ENCODE measurements at regions not wholly inside any gene's neighbourhood (a gene's known extent, or its start where the extent isn't known, plus 50 kb on each side); places are given as distances from the start of the nearest gene placed in this dataset.
"Not testable (repeated sequence)": the region's sequence is repeated elsewhere in the genome, so short reads cannot be mapped to it uniquely, and the experiment has no call there.

DNA sequence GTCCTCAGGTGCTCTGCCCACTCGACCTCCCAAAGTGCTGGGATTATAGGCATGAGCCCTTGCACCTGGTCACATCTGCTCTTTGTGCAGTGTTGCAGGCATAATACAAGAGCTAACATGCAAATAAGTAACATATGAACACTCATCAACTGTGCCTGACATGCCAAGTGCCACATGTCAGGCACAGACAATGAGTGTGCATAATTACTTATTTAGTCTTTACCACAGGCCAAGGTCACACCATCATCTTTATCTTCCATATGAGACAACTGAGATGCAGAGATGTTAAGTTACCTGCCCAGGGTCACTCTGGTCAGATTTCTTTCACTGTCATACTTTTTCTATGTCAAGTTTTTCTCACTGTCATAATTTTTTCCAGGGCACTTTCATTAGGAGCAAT is 126.1 kb downstream of the PPIAL4G start:
- DNase-seq, result no peak

DNA sequence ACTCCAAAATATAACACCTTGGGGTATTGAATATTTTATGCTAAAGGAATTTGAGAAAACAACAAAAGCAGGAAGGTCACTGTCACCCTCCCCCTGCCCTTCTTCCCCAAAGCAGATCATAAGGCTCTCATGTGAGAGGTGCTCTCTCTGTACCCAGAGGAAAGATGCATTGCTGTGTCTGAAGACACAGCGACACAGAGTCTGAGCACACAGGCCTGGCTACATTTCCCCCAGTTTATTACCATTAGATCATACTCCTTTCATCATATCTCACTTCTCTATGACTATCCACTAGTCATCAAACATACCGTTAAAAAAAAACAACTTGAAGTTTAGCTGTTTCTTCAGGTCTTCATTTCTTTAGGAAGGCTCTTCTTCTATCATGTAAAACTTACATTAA is 127.1 kb downstream of the PPIAL4G start:
- no peak for DNase-seq

DNA sequence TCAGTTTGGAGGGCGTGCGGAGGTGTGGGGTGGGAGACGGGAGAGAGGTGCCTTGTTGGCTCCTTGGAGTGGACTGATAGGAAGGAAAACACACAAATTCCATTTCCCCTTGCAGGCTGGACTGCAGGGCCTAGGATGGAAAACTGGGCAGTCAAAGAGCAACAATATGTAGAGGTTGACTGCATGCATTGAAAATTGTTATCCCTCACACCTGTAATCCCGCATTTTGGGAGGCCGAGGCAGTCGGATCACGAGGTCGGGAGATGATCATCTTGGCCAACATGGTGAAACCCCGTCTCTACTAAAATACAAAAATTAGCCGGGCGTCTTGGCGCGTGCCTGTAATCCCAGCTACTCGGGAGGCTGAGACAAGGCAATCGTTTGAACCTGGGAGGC is 128.2 kb downstream of the PPIAL4G start:
- DNase-seq, result no peak

DNA sequence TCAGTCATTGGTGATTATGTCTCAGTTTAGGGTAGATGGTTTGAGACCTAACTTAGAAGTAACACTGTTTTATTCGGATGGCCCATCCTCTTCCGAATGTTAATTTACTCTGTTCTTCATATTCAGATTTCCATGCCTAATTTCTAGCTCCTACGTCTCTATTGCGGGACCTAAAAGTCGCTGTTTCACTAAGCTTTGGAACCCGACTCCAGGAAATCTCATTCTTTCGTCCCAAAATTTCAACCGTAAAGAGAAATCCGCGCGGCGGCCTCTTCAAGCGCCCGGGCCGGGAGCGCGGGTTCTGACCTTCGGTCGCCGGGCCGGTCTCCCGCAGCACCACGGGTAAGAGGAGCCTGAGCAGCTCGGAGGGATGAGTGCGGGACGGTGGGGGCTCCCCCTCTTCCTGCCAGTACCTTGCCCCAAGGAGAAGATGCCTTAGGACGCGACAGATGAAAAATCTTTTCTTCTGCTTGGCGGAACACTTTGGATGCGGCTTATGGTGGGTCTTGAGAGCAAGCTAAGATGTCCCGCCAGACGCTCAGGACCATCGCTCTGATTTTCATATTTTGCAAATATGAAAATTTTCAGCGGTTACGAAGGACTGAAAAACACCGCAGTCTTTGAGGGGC is 128.7 kb downstream of the PPIAL4G start:
- DNase-seq, result no peak

DNA sequence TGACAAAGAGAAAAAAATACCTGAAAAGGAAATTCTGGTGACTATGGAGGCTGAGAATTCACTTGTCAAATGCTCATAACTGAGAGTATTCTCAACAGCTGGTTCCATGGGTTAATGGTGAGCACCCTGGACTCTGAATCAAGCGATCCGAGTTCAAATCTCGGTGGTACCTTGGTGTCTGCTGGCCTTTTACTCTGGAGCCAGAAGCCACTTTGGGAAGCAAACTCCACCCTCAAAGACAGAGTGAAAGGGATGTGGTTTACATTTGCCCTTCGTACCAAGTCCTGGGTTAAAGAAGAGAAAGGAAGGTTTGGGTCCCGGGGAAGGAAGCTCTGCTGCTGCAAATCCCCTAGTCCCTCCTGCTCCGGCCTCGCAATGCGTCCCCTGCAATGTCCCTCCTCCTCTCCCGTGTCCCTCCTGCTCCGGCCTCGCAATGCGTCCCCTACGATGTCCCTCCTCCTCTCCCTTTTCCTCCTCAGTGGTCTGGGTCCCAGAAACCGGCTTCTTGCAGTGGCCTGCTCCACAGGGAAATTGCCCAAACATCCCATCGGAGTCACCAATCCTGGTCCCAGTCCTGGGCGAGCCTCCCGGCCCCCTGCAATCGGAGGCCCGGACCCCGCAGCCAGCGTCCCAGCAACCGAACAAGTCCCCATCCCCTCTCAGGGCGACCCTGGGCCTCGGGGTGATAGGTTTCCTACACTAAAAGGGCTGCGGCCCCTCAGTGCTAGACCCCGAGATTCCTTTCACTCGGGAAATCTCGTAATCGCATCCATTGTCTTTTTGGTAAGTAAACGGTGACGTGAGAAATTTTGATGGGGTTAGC is 129.4 kb downstream of the PPIAL4G start:
- DNase-seq, result no peak

DNA sequence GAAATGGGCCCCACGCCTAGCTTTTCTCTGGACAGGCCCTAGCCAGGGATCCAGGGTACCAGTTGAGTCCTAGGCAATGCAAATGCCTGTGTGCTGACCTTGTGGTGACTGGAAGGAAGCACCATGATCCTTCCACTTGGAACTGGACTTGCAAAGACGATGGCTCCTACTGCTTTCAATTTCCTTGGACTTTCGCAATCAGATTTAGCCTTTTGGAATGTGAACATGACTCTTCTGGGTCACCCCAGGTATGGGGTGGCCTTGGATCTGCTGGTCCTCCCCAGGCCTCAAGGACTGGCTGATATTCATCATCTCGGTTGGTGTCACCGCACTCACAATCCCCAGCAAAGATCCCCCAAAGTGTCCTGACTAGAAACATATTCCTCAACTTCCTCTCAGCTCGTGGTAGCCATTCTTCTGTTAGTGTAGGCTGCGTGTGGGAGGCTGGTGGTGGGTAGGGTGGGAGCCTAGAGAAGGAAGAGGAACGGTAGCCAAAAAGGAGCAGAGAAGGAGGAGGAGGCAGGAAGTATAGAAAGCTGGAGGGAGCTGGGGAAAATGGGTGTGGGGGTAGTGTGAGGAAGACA is 130.5 kb downstream of the PPIAL4G start:
- DNase-seq, result no peak

DNA sequence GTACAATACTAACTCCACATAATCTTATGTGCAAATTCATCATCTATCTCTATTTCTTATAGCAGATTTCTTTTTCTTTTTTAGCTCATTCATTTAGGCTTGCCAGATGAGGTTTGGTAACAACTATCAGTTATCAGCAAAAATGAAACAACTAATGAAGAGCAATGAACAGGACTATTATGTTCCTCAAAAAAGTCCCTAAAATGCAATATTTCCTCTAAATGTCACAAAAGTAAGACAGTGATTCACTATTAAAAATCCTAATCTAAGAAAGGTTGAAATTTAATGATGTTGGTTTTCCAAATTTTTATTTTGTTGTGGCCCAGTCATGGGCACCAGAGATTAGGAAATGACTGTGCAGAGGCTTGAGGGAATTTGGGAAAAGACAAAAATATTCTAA is 135.3 kb downstream of the PPIAL4G start:
- DNase-seq, result no peak

DNA sequence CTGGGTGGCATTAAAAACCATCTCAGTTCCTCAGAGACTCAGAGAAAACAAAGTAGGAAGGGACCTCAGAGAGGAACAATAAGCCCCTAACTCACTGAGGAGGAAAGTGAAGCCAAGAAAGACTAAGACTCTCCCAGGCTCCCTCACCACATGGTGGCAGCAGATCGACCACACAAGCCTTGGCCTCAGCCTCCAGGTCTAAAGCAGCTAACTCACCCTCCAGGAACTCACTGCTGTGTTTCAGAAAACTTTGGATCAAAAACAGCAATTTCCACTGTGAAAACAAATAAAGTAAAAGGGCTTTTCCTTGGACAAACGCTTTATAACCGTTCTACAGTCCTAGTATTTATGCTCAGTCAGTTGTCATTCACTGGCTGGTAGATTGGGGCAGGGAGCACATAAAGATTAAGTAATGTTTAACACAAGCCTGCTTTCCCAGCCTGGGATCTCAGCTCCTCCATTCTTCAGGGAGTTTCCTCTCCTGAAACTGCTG is 137.4 kb downstream of the PPIAL4G start:
- not testable (repeated sequence) for DNase-seq

DNA sequence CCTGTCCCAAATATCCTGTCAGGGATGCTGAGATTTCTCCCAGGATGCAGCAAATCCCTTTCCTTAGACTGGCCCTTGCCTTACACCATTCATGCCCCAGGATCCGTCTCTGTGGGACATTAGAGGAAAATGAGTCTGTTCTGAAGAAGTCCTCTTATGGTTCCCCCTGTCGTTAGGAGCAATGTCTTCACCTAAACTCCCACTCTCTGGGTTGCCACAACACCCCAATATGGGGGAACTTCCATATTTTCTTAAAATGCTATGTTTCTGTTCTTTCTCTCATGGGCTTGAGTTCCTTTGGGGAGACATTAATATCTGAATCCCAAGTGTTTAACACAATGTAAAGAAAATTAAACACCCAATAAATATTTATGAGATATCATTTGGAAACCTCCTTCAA is 138.5 kb downstream of the PPIAL4G start:
- not testable (repeated sequence) for DNase-seq

DNA sequence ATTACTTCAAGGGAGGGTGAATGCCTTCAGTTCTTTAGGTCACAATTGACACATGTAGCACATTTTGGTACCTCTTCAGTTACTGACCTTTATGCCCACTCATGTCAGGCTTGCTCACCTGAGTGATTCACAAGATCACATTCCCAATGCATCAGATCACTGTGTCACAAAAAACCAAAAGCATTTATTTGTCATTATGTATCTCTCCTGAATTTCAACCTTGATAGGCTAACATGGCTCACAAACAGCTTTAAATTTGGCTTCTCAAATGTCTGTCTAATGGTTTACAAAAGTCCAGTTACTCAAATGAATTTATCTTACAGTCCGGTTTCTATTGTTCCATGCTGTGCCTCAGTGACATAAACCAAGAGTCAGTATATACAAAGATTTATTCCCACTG is 141.4 kb downstream of the PPIAL4G start:
- DNase-seq, result not testable (repeated sequence)

DNA sequence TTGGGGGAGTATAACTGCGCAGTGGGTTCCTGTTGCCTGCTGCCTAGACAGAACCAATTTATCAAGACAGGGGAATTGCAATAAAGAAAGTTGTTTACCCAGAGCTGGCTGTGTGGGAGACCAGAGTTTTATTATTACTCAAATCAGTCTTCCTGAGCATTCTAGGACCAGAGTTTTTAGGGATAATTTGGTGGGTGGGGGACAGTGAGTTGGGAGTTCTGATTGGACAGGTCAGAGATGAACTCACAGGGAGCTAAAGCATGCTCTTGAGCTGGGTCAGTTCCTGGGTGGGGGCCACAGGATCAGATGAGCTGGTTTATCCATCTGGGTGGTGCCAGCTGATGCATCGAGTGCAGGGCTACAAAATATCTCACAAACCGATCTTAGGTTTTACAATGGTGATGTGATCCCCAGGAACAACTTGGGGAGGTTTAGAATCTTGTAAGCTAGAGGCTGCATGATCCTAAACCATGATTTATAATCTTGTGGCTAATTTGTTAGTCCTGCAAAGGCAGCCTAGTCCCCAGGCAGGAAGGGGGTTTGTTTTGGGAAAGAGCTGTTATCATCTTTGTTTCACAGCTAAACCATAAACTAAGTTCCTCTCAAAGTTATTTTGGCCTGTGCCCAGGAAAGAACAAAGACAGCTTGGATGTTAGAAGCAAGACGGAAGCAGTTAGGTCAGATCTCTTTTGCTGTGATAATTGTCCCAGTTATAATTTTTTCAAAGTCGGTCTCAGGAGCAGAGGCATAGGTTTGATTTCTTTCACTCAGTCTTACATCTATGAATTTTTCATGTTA is 146.8 kb downstream of the PPIAL4G start:
- DNase-seq, result not testable (repeated sequence)

DNA sequence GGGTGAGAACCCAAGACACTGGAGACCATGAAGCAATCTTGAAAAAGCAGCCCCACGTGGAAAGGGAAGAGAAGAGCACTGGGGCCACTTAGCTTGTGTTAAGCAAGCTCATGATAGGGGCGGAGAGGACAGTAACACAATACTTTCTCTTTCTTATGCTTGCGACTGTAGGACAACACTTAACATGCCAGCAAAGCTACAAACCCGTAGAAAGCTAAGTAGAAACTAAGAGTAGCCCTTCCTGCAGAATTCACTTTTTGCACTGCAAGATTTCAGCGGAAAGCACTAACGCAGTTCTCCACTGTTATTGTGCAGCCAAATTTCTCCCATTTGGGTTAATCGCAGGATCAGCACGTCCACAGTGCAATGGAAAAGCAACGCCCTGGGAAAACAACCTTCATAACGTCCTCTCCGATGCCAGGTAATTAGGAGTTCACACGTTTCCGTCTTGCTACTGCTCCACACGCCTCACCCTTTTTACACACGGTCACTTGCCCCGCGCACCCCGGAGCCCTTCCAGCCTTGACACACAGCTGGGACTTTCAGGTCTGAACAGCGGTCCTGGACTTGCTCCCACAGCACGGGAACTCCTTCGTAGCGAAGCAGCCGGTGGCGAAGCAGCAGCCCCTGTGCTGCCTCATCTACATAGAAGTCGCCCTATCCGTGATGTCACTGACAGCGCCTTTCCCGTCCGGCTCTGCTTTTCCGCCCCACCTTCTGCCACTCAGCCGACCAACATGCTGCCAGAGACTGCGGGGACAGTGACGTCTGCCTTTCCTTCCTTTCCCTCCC is 148.6 kb downstream of the PPIAL4G start:
- peak; percentile 78 for DNase-seq

DNA sequence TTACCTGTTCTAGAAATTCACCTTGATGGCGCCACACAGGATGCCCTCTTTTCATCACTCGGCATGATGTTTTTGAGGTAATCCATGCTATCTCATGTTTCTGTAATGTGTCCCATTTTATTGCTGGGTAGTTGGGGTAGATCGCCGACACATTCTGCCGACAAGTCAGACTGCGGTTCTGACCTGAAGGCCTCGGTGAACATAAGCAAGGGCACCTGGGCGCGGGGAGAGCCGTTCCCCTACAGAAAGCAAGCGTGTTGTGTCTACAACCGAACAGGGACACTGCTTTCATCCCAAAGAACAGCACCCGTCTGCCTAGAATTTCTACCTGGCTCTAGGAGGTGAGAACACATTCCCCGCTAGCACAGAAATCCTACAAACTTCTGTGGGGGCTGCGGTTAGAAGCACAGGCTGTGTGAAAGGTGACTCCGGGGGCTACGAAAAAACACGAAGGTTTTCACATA is 149.2 kb downstream of the PPIAL4G start:
- no peak for DNase-seq

DNA sequence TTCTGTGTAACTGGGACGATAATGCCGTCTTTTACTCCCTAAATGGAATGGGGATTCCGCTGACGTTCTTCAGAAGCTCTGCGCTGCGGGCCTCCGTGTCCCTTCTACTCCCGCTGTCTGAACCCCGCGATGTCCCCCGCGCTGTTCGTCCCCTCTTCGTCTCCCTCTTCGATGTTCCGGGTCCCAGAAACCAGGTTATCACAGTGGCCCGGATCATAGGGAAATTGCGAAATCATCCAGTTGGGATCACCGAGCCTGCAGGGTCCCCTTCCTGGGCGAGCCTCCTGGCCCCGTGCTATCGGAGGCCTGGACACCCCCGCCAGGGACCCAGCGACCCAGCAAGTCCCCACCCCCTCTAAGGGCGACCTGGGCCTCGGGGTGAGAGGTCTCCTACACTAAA is 154.2 kb downstream of the PPIAL4G start:
- DNase-seq, result no peak

DNA sequence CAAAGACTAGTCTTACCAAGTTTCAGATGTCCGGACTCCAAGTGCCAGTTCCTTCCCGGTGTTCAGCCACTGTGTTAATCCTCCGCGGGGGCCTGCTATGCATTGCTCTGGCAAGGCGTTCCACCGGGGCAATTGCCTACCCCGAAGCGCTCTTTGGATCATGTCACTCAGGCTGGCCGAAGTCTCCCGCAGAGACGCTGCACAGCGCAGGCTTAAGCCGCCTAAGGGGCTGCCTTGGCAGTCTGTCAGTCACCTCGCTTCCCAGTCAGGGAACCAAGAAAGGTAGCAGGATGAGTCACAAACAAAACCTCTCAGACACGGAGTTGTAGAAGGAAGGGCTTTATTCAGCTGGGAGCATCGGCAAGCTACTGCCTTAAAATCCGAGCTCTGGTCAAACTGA is 158.1 kb downstream of the PPIAL4G start:
- not testable (repeated sequence) for DNase-seq

DNA sequence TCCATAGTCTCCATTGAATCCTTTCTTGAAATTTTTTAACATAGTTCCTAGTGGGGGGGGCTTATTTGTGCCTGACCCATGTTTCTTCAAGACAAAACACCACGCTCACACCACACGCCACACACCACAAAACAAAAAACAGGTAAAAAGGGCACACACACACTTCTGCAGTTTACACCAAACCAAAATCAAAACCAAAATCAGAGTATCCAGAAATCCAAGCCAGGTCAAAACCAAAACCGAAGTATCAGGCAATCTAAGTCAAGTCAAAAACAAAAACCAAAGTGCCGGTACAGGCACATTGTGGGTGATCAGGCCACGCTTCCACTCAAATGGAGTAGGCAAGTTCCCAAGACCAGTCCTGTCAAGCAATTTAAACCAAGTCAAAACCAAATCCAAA is 158.6 kb downstream of the PPIAL4G start:
- not testable (repeated sequence) for DNase-seq

DNA sequence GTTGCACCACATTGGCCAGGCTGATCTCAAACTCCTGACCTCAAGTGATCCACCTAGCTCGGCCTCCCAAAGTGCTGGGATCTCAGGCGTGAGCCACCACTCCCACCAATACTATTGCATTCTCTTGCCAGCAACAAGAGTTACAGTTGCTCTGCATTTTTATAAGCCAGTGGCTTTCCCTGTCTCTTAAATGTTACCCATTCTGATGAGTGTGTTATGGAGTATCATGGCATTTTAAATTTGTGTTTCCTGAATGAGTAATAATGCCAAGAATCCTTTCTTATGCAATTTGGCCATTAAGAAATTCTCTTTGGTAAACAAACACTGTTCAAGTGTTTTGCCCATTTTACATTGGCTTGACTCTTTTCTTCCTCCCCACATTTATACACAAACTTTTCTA is 163.0 kb downstream of the PPIAL4G start:
- DNase-seq, result not testable (repeated sequence)

DNA sequence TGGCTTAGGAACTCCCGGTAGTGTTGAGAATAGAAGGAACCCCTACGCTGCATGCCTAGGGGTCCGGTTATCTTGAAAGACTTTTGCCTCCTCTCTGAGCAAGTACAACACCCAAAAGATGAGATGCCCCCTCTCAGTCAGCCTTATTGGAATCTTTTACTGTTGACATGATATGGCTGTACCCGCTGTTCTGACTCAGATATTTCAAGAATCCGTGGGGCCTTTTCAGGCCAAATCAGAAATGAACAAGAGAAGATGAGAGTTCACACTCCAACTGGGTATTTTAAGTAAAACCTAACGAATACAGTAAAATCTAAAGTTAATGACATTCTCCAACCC is 164.2 kb downstream of the PPIAL4G start:
- DNase-seq, result no peak

DNA sequence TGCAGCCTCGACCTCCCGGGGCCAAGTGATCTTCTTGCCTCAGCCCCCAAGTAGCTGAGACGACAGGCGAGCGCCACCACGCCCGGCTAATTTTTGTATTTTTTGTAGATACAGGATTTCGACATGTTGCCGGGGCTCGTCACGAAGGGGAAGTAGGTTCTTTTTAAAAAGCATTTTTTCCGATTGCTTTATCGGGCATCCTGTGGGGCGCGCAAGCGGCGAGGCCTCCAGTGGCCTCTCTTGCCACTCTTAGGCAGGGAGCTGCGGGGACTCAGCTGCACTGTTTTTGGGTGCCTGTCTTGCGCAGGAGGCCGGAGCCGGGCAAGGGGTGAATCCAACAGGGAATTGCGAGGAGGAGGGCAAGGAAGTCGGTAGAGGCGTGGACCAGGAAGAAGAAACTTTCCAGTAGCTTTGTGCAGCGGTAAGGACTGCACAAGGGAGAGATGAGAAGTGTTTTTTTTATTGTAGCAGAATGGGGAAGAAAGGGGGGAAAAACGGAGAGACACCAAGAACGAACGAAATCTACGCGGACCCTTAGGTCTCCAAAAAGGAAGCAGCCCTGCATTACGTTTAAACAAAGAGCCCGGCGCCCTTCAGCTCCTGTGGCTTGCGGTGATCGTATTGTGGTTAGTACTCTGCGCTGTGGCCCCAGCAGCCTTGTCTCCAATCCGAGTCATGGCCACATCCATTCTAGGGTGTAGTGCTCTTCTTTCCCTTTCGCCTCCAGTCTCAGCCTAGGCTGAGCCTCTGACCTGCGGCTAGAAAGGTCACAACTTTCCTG is 164.8 kb downstream of the PPIAL4G start:
- DNase-seq, result no peak

DNA sequence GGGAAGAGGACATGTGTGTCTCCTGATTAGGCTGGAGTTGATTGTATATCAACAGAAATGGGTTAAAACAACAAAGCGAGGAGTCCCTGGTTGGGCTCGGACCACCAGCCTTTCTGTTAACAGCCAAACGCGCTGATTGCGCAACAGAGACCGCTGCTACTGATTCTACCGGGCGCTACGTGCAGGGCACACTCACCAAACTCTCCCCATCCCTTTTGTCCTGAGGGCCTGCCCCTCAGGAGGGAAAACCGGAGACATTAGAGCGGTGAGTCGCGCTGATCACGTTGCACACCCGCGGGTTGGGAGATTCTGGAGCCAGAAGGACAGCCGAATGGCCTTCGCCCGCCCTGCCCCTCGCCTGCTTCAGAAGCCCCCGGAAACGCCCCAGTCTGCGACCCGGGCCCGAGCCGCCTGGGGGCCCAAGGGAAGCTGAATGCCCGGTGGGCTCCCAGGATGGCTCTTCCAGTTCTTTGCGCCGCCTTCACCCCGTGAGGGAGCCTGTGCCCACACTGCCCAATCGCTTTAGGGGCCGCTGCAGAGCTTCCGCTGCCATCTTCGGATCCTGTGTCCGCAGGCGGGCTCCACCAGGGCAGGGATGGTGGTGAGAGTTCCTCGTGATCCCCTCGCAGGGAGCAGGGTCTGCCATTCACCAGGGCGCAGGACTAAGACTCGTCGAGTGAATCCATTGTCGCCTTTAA is 165.4 kb upstream of the NBPF11 start:
- DNase-seq, result no peak
